ENCODE measurements at regions not wholly inside any gene's neighbourhood (a gene's known extent, or its start where the extent isn't known, plus 50 kb on each side); places are given as distances from the start of the nearest gene placed in this dataset.

- TF ChIP-seq PKNOX1 (IDR thresholded peaks at IDR 0.05) (peak; percentile 66), SP1 (IDR thresholded peaks at IDR 0.05) (no peak), ZNF384 (IDR thresholded peaks at IDR 0.05) (no peak), FOXA1 (IDR thresholded peaks at IDR 0.05) (no peak), LEF1 (IDR thresholded peaks at IDR 0.05; ENCODE audit: borderline replicate concordance) (no peak), BHLHE40 (IDR thresholded peaks at IDR 0.05; ENCODE audit: borderline replicate concordance) (no peak), FOXM1 (IDR thresholded peaks at IDR 0.05; ENCODE audit: borderline replicate concordance) (no peak), L3MBTL2 (conservative IDR thresholded peaks at IDR 0.05) (no peak), CTBP1 (IDR thresholded peaks at IDR 0.05; ENCODE audit: borderline replicate concordance) (no peak)
These were observed 125.4 kb upstream of the MINDY3 start for GRCh38 chr10:15985690-15986089.

Data from HEK293T (cell line).